ENCODE measurements at regions not wholly inside any gene's neighbourhood (a gene's known extent, or its start where the extent isn't known, plus 50 kb on each side); places are given as distances from the start of the nearest gene placed in this dataset.

DNA sequence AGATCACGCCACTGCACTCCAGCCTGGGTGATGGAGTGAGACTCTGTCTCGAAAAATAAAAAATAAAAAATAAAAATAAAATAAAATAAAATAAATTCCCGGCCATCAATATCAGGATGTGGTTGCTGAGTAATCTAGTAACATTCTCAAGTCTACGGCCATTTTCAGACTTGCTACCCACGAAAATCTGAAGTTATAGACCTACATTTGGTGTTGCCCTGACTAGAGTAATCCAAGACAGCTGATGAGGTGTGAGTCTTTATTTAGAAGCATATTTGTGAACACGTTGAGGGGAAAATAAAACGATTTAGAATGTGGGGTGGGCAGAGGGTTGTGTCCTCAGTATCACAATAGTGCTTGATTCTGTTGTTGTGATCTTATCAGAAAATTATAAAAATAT, 130.2 kb upstream of the MID1 start:
- Histone ChIP-seq H3K27me3 (replicated peaks in 1 of 4; ENCODE audit: control insufficient read depth in 3 of 4, extremely low read depth in 1 of 4, insufficient read depth in 3 of 4, low read length in 3 of 4) (no peaks in the 10 kb centered on the region), H3K56ac (replicated peaks; ENCODE audit: insufficient read length, low read depth, low read length) (no peak overlapping the region), H2AK5ac (ENCODE audit: low read depth, low read length) (no peak overlapping the region), H3K23ac (ENCODE audit: insufficient read length) (no peak overlapping the region), H2BK12ac (ENCODE audit: low read depth, low read length) (no peak overlapping the region), H3K4me3 (ENCODE audit: extremely low read depth in 1 of 4, insufficient read depth in 2 of 4, low read depth in 3 of 4, low read length in 4 of 4) (no peak overlapping the region), H3K9ac (replicated peaks in 1 of 4; ENCODE audit: extremely low read depth in 1 of 4, low read depth in 3 of 4, low read length in 3 of 4) (no peak overlapping the region), H3K4ac (replicated peaks; ENCODE audit: insufficient read length, low read depth, low read length) (no peak overlapping the region), H2BK120ac (replicated peaks; ENCODE audit: low read depth, low read length) (no peak overlapping the region), H2AFZ (ENCODE audit: low read length) (no peak overlapping the region), H4K91ac (replicated peaks; ENCODE audit: insufficient read length, low read length) (no peak overlapping the region), H4K20me1 (replicated peaks in 1 of 2; ENCODE audit: control insufficient read depth in 1 of 2, insufficient read depth in 2 of 2, low read length in 2 of 2) (no peaks in the 10 kb centered on the region), H2BK15ac (ENCODE audit: low read length) (no peak overlapping the region), H4K5ac (ENCODE audit: insufficient read length, low read depth, low read length) (no peak overlapping the region), H3K36me3 (ENCODE audit: control insufficient read depth in 2 of 4, insufficient read depth in 4 of 4, low read length in 3 of 4) (no peaks in the 10 kb centered on the region), H2BK5ac (ENCODE audit: low read depth, low read length) (no peak overlapping the region), H3K14ac (ENCODE audit: insufficient read length) (no peak overlapping the region), H3K27ac (ENCODE audit: low read depth, low read length) (no peak overlapping the region), H3K79me1 (ENCODE audit: low read depth, low read length) (no peaks in the 10 kb centered on the region), H2BK20ac (ENCODE audit: low read length) (no peak overlapping the region), H3K4me2 (ENCODE audit: insufficient read depth in 1 of 2, low read depth in 2 of 2, low read length in 2 of 2) (no peak overlapping the region), H3K79me2 (ENCODE audit: control insufficient read depth in 1 of 2, insufficient read depth in 2 of 2, low read length in 2 of 2) (no peaks in the 10 kb centered on the region), H3K23me2 (ENCODE audit: low read depth, low read length) (no peaks in the 10 kb centered on the region), H3K18ac (ENCODE audit: extremely low read depth, low read length) (no peak overlapping the region), H3K9me3 (ENCODE audit: insufficient read depth in 2 of 2, low read depth in 1 of 2, low read length in 1 of 2) (no peaks in the 10 kb centered on the region), H4K8ac (ENCODE audit: extremely low read depth, insufficient read depth, low read length) (no peak overlapping the region), H3K4me1 (replicated peaks in 1 of 4; ENCODE audit: control insufficient read depth in 3 of 4, insufficient read depth in 4 of 4, low read length in 3 of 4) (peaks cover 0 to 5% (median 0%) of the 10 kb centered on the region in 4 experiments; a peak in 3 of 7 replicates)
- ChIA-PET CTCF (ENCODE audit: partially characterized antibody) (interaction anchor here (1.1 kb wide), 1 partner anchor 28 kb away, joined by 3 read pairs; no protein-coding TSS in a partner anchor), POLR2A (ENCODE audit: partially characterized antibody) (no interaction called here)
- 91% methylated on average over 7 of the region's 7 CpGs; no CpG with 5 or more reads in 1 of the 2 experiments for WGBS, 2 experiments (ENCODE audit: extremely low coverage in 1 of 2, insufficient coverage in 1 of 2, insufficient read length in 1 of 2, insufficient replicate concordance in 2 of 2, low coverage in 1 of 2, low lambda C conversion rate in 2 of 2, missing lambda C conversion rate in 1 of 2)
- FAIRE-seq (no peak), DNase-seq (ENCODE audit: low read depth in 1 of 2, low spot score in 2 of 2) (no peak)
- TF ChIP-seq ASH2L (IDR thresholded peaks at IDR 0.05; ENCODE audit: low read length) (no peak), JUN (IDR thresholded peaks at IDR 0.05; ENCODE audit: low read depth, low read length) (no peak), EP300 (IDR thresholded peaks at IDR 0.05; ENCODE audit: borderline replicate concordance in 1 of 2, low read depth in 2 of 2, low read length in 2 of 2) (no peak), SP4 (IDR thresholded peaks at IDR 0.05; ENCODE audit: low read length) (no peak), KDM1A (IDR thresholded peaks at IDR 0.05; ENCODE audit: borderline replicate concordance, low read length) (no peak), SIN3A (conservative IDR thresholded peaks at IDR 0.05 in 1 of 2, IDR thresholded peaks at IDR 0.05 in 1 of 2; ENCODE audit: low read depth in 1 of 2, low read length in 2 of 2) (no peak), YY1 (IDR thresholded peaks at IDR 0.05; ENCODE audit: low read depth, low read length) (no peak), EGR1 (IDR thresholded peaks at IDR 0.05; ENCODE audit: borderline replicate concordance, low read depth, low read length) (no peak), TBP (IDR thresholded peaks at IDR 0.05; ENCODE audit: low read depth, low read length) (no peak)
